ENCODE measurements at regions not wholly inside any gene's neighbourhood (a gene's known extent, or its start where the extent isn't known, plus 50 kb on each side); places are given as distances from the start of the nearest gene placed in this dataset.

GRCh38 chr2:184369307-184369706, 229.0 kb upstream of the ZNF804A start:
- Mint-ChIP-seq H3K4me1 (ENCODE audit: low read depth) (no peaks in the 10 kb centered on the region), H3K27ac (no peak overlapping the region), H3K36me3 (ENCODE audit: low read depth) (no peaks in the 10 kb centered on the region), H3K9me3 (peaks cover 2% of the 10 kb centered on the region), H3K27me3 (no peaks in the 10 kb centered on the region), H3K4me3 (no peak overlapping the region)
- ATAC-seq (ENCODE audit: poor library complexity) (no peak), DNase-seq (no peak)
- Histone ChIP-seq H3K27ac (ENCODE audit: low read depth in 1 of 2, low read length in 2 of 2) (no peak overlapping the region), H3K27me3 (ENCODE audit: control insufficient read depth in 1 of 2, insufficient read depth in 2 of 2, low read length in 2 of 2) (no peaks in the 10 kb centered on the region), H3K9me3 (ENCODE audit: control insufficient read depth in 1 of 2, insufficient read depth in 1 of 2, low read length in 2 of 2) (peaks cover 0 to 4% of the 10 kb centered on the region in 2 experiments), H3K4me3 (ENCODE audit: low read length) (no peak overlapping the region), H3K36me3 (ENCODE audit: insufficient read depth, low read length) (no peaks in the 10 kb centered on the region), H3K4me1 (ENCODE audit: insufficient read depth, low read length) (no peaks in the 10 kb centered on the region)
- POLR2A ChIA-PET: no interaction called here
- intact Hi-C loops (cut with DNase I, micrococcal nuclease): no loop called here
- no peak for TF ChIP-seq CTCF (IDR thresholded peaks at IDR 0.05)
- CTCF ChIA-PET: no interaction called here

GRCh38 chr2:184370954-184371353, 227.4 kb upstream of the ZNF804A start:
- Histone ChIP-seq H3K4me3 (ENCODE audit: low read length) (no peak overlapping the region), H3K4me1 (ENCODE audit: insufficient read depth, low read length) (no peaks in the 10 kb centered on the region), H3K27me3 (ENCODE audit: control insufficient read depth in 1 of 2, insufficient read depth in 2 of 2, low read length in 2 of 2) (no peaks in the 10 kb centered on the region), H3K27ac (ENCODE audit: low read depth in 1 of 2, low read length in 2 of 2) (no peak overlapping the region), H3K36me3 (ENCODE audit: insufficient read depth, low read length) (no peaks in the 10 kb centered on the region), H3K9me3 (ENCODE audit: control insufficient read depth in 1 of 2, insufficient read depth in 1 of 2, low read length in 2 of 2) (peaks cover 0 to 4% of the 10 kb centered on the region in 2 experiments)
- Mint-ChIP-seq H3K36me3 (ENCODE audit: low read depth) (no peaks in the 10 kb centered on the region), H3K9me3 (peaks cover 2% of the 10 kb centered on the region), H3K4me3 (no peak overlapping the region), H3K4me1 (ENCODE audit: low read depth) (no peaks in the 10 kb centered on the region), H3K27ac (no peak overlapping the region), H3K27me3 (no peaks in the 10 kb centered on the region)
- CTCF ChIA-PET: no interaction called here
- no peak for TF ChIP-seq CTCF (IDR thresholded peaks at IDR 0.05)
- intact Hi-C loops (cut with DNase I, micrococcal nuclease): no loop called here
- POLR2A ChIA-PET: no interaction called here
- ATAC-seq (ENCODE audit: poor library complexity): no peak
- no peak for DNase-seq

- H3K4me3 ChIP-seq (ENCODE audit: low read length): no peak overlapping the region
- Mint-ChIP-seq H3K36me3 (ENCODE audit: low read depth) (no peaks in the 10 kb centered on the region), H3K27ac (no peak overlapping the region), H3K4me3 (no peak overlapping the region), H3K9me3 (peaks cover 2% of the 10 kb centered on the region), H3K27me3 (no peaks in the 10 kb centered on the region), H3K4me1 (ENCODE audit: low read depth) (no peaks in the 10 kb centered on the region)
- H3K27me3 ChIP-seq (ENCODE audit: control insufficient read depth in 1 of 2, insufficient read depth in 2 of 2, low read length in 2 of 2): no peaks in the 10 kb centered on the region
- DNase-seq (no peak), ATAC-seq (ENCODE audit: poor library complexity) (no peak)
- CTCF ChIA-PET: no interaction called here
- no peak for TF ChIP-seq CTCF (IDR thresholded peaks at IDR 0.05)
- no peak overlapping the region for H3K27ac ChIP-seq (ENCODE audit: low read depth in 1 of 2, low read length in 2 of 2)
- intact Hi-C loops (cut with DNase I, micrococcal nuclease): no loop called here
- no peaks in the 10 kb centered on the region for H3K4me1 ChIP-seq (ENCODE audit: insufficient read depth, low read length)
- H3K36me3 ChIP-seq (ENCODE audit: insufficient read depth, low read length): no peaks in the 10 kb centered on the region
- POLR2A ChIA-PET: no interaction called here
- H3K9me3 ChIP-seq (ENCODE audit: control insufficient read depth in 1 of 2, insufficient read depth in 1 of 2, low read length in 2 of 2): peaks cover 0 to 3% of the 10 kb centered on the region in 2 experiments
These were observed 226.7 kb upstream of the ZNF804A start for GRCh38 chr2:184371641-184372040.
